Neural crest cell (in vitro differentiated cells): ENCODE measurements at regions not wholly inside any gene's neighbourhood (a gene's known extent, or its start where the extent isn't known, plus 50 kb on each side); places are given as distances from the start of the nearest gene placed in this dataset.

Experiments used
- DNase-seq: peaks from one replicate; pipeline ENCODE4 v3.0.0; 2021; ENCODE audit warnings: low read depth, mixed read lengths, low spot score
- H3K27ac Mint-ChIP-seq: one replicate; pipeline ENCODE4 v1.8.0; 2021; ENCODE audit warnings: mild to moderate bottlenecking, mixed read lengths; ENCODE audit not compliant: unreplicated experiment
- H3K27me3 Mint-ChIP-seq: 2 replicates; pipeline ENCODE4 v1.8.0; 2021; ENCODE audit warnings: low read depth, mild to moderate bottlenecking, mixed read lengths
- H3K36me3 Mint-ChIP-seq: 2 replicates; pipeline ENCODE4 v1.8.0; 2021; ENCODE audit warnings: low read depth, mild to moderate bottlenecking, mixed read lengths
- H3K4me1 Mint-ChIP-seq: 2 replicates; pipeline ENCODE4 v1.8.0; 2021; ENCODE audit warnings: mixed read lengths
- H3K4me3 Mint-ChIP-seq: one replicate; pipeline ENCODE4 v1.8.0; 2021; ENCODE audit warnings: mild to moderate bottlenecking, mixed read lengths
- H3K9me3 Mint-ChIP-seq: 2 replicates; pipeline ENCODE4 v1.8.0; 2021; ENCODE audit warnings: mixed read lengths
- CTCF ChIP-seq: fragments of 200-600 bp; sonication (generic); conservative IDR thresholded peaks from 2 replicates; pipeline ENCODE4 v1.5.0; 2021; ENCODE audit warnings: antibody characterized with exemption, mild to moderate bottlenecking

DNA sequence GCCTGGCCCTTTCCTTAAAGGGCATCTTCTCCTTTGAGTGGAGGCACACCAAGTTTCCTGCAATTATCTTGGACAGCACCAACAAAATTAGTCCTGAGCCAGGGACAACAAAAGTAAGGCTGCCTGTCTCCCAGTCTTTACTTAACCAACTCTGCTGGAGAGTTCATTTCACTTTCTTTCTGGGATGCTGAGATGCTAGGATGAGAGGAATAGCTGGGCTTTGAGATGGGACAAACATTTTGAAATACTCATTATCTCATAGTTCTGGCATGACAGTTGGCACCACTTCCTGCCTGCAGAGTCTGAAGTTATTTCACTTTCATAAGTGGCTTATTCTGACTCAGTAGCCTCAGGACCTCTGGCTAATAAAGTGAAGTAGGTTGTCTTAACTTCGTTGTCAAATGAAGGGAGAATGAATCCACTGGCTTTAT lies 157.0 kb downstream of the C9orf152 start:
- Mint-ChIP-seq H3K4me3 (peak overlapping the region; percentile 97), H3K9me3 (no peaks in the 10 kb centered on the region), H3K4me1 (peaks cover 60% of the 10 kb centered on the region), H3K27ac (no peak overlapping the region), H3K27me3 (no peaks in the 10 kb centered on the region), H3K36me3 (peaks cover 5% of the 10 kb centered on the region)
- DNase-seq, result no peak
- no peak for TF ChIP-seq CTCF

DNA sequence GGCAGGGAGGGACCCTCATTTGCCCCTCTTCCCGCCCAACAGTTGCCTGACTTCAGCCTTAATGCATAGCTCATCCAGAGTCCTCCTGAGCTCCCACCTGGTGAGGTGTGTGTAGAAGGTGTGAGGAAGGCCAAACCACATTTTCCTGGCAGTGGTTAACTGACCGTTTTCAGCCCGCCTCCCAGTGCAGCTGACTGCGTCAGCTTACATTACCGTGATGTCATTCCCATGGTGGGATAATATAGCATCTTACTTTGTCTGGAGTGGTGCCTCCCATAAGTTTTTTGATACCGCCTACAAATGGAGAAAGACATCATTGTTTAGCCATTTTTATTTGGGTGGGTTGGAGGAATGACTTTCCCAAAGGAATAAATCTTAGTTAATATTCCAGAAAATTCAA lies 151.9 kb downstream of the C9orf152 start:
- Mint-ChIP-seq H3K27ac (no peak overlapping the region), H3K4me3 (no peak overlapping the region), H3K36me3 (peaks cover 13% of the 10 kb centered on the region), H3K4me1 (peaks cover 55% of the 10 kb centered on the region), H3K9me3 (no peaks in the 10 kb centered on the region), H3K27me3 (no peaks in the 10 kb centered on the region)
- no peak for TF ChIP-seq CTCF
- no peak for DNase-seq

DNA sequence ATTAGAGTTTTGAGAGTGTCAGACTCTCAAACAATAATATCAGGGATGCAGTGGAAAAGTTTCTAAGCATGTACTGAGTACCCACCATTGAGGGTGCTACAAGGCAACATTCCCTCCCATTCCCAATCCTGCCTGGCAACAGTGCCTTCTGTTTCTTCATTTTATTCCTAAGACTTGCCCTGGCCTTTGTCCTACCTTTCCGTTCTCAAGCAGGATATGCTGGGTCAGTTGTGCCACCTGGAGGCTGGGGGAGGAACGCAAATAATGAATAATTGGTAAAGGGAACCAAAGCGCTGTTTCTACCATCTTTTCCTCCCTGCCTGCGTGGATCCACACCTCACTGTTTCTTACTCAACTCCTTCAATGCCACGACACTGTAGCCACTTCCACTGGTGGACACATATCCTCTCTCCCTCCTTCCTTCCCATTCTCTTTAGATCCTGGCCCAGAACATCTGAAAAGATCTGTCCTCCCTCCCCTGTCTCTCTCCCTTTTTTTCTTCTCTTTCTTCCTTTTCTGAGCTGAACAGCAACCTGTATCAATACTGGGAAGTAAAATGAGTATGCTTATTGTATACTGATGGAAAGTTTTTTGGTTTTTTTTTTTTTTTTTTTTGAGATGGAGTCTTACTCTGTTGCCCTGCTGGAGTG lies 149.5 kb downstream of the C9orf152 start:
- DNase-seq, result peak; percentile 37
- H3K27me3 Mint-ChIP-seq, result no peaks in the 10 kb centered on the region
- TF ChIP-seq CTCF, result peak; percentile 65
- peaks cover 11% of the 10 kb centered on the region for H3K36me3 Mint-ChIP-seq
- H3K9me3 Mint-ChIP-seq, result no peaks in the 10 kb centered on the region
- H3K4me1 Mint-ChIP-seq, result peaks cover 39% of the 10 kb centered on the region
- H3K4me3 Mint-ChIP-seq, result no peak overlapping the region
- H3K27ac Mint-ChIP-seq, result peak overlapping the region; percentile 4

DNA sequence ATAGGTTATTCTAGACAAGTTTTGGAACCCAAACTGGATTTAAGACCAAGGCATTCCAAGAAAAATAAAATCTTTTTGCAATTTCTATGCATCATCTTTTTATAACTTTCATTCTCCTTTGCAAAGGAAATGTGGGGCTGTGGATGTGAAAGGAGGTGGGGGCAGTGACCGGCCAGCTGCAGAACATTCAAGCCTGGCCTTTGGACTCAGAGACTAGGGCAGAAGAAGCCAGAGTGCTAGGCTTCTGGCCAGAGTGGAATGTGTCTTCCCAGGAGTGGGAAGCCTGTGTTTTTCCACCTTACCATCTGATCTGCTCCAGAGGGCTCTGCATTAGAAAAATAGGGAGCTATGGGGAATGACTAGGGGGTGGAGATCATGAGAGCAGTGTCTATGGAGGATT lies 148.5 kb downstream of the C9orf152 start:
- no peak for DNase-seq
- Mint-ChIP-seq H3K4me1 (peaks cover 39% of the 10 kb centered on the region), H3K36me3 (peaks cover 8% of the 10 kb centered on the region), H3K27ac (no peak overlapping the region), H3K4me3 (no peak overlapping the region), H3K9me3 (no peaks in the 10 kb centered on the region), H3K27me3 (no peaks in the 10 kb centered on the region)
- no peak for TF ChIP-seq CTCF

GRCh38 chr9:110064803-110065202 lies 143.2 kb downstream of the C9orf152 start:
- peaks cover 39% of the 10 kb centered on the region for H3K4me1 Mint-ChIP-seq
- H3K9me3 Mint-ChIP-seq, result no peaks in the 10 kb centered on the region
- no peak overlapping the region for H3K27ac Mint-ChIP-seq
- no peak for DNase-seq
- TF ChIP-seq CTCF, result no peak
- no peaks in the 10 kb centered on the region for H3K27me3 Mint-ChIP-seq
- H3K4me3 Mint-ChIP-seq, result no peak overlapping the region
- peaks cover 8% of the 10 kb centered on the region for H3K36me3 Mint-ChIP-seq
